ENCODE measurements at regions not wholly inside any gene's neighbourhood (a gene's known extent, or its start where the extent isn't known, plus 50 kb on each side); places are given as distances from the start of the nearest gene placed in this dataset.

DNA sequence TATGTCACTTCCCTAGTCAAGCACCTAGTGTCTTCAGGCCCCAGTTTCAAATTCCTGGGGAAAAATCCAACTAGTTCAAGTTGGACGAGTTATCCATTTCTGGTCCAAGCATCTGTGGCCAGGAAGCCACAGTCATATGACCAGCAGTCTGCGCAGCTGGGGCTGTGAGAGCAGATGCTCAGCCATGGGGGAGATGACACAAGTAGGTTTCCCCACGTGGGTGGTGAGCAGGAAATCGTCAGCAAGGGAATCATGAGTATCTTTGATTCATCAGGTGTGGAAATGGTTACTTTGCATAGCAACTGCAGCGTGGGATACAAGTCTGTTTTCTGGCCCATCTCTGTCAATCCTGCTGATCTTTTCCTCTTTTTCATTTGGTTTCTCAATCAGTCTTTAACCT is 185.3 kb downstream of the C11orf91 start:
- peak; percentile 18 for DNase-seq (ENCODE audit: low read depth, low spot score)
- TF ChIP-seq, protein P1, sequence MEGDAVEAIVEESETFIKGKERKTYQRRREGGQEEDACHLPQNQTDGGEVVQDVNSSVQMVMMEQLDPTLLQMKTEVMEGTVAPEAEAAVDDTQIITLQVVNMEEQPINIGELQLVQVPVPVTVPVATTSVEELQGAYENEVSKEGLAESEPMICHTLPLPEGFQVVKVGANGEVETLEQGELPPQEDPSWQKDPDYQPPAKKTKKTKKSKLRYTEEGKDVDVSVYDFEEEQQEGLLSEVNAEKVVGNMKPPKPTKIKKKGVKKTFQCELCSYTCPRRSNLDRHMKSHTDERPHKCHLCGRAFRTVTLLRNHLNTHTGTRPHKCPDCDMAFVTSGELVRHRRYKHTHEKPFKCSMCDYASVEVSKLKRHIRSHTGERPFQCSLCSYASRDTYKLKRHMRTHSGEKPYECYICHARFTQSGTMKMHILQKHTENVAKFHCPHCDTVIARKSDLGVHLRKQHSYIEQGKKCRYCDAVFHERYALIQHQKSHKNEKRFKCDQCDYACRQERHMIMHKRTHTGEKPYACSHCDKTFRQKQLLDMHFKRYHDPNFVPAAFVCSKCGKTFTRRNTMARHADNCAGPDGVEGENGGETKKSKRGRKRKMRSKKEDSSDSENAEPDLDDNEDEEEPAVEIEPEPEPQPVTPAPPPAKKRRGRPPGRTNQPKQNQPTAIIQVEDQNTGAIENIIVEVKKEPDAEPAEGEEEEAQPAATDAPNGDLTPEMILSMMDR (IDR thresholded peaks at IDR 0.05; ENCODE audit: low read depth, low read length), result no peak
- H3K4me3 ChIP-seq (ENCODE audit: low read depth, low read length), result no peak overlapping the region
- in situ Hi-C loops (cut with HindIII; ENCODE audit: low sequenced_read_pairs), result no loop called here

DNA sequence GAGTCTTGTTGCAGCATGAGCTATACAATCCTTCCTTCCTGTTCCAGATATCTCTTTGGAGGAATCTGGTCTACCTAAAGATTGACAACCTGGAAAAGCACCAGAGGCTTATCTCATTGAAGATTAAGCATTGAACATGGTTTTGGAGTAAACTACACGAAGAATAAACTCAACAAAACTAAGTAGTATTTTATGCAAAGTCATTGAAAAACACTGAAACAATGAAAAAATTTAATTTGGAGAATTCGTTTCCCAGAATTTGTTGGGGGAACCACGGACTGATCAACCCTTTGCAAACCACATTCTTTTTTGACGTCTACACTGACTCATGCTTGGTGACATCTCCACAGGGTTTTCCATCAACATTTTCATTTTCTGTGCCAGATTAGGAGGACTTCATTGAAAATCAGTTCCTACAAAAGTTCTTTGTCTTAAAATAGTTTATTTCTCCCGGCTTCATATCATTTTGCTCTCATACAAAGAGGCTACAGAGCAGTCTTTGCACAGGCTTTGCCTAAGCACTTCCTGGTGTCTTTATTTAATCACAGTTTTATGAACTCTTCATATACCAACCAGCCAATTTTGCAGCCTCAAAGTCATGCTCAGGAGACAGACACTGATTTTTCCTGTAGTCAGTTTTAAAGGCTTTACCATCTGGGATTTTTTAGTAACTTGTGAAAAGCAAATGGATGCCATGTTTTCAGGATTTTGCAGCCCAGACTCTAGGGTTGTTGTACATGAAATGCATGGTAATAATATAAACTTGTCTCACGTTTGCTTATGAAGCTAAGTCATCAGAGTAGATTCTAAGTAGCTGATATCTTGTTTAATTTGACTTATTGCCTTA is 186.3 kb downstream of the C11orf91 start:
- in situ Hi-C loops (cut with HindIII; ENCODE audit: low sequenced_read_pairs), result no loop called here
- TF ChIP-seq, protein P1 (IDR thresholded peaks at IDR 0.05; ENCODE audit: low read depth, low read length), result no peak
- DNase-seq (ENCODE audit: low read depth, low spot score), result no peak
- H3K4me3 ChIP-seq (ENCODE audit: low read depth, low read length), result no peak overlapping the region

DNA sequence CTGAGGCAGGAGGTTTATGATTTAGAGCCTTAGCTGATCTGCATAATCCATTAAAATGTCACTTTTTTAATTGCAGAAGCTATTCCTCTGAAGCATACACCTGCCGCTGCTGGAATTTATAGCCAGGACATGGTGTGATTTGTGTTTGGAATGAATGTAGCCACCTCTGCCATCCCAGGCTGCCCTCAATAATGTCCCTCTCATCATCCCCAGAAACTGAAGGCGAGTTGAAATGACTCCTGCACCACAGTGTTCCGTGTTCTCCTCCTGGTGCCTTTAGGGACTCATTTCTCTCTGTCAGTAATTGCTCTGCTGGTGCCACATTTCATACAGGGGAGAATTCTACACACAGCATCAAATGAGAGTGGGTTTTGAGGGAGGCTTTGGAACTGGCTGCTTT is 191.0 kb downstream of the C11orf91 start:
- no peak for DNase-seq (ENCODE audit: low read depth, low spot score)
- H3K4me3 ChIP-seq (ENCODE audit: low read depth, low read length), result no peak overlapping the region
- TF ChIP-seq, protein P1 (IDR thresholded peaks at IDR 0.05; ENCODE audit: low read depth, low read length), result no peak
- in situ Hi-C loops (cut with HindIII; ENCODE audit: low sequenced_read_pairs), result no loop called here

DNA sequence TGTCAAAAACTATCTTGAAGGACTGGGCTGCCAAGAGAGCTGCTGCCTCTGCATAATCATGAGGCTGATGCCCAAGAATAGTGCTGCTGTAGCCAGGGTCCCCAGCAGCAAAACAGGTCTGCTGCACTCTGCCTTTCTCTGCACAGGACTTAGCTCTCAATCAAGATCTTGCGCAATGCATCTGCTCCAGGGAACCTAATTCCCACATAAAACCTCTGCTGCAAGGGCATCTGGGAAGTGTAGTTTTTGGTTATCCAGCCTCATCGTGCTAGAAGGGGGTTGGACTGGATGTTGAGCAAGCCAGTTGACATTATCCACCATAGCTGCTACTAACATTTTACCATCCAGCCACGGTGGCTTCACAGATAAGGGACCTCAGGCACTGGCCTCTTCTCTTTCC is 192.7 kb downstream of the C11orf91 start:
- DNase-seq (ENCODE audit: low read depth, low spot score), result no peak
- TF ChIP-seq, protein P1 (IDR thresholded peaks at IDR 0.05; ENCODE audit: low read depth, low read length), result no peak
- in situ Hi-C loops (cut with HindIII; ENCODE audit: low sequenced_read_pairs), result no loop called here
- no peak overlapping the region for H3K4me3 ChIP-seq (ENCODE audit: low read depth, low read length)

DNA sequence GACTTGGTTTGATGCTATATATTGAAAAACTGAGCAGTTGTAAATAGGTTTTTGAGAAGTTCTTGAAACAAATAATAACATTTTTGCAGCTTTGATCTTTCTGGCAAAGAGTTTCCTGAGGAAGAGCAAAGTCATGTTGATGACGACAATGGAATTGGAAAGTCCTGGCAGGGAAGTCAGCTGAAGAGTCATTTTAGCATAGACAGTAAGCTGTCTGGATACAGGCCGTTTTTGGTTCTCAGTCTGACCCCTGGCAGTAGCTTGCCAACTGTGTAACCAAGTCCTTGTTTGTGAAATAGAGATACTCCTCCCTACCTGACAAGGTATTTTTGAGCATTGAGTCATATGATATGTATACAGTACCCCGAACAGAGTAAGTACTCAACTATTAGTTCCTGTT is 193.3 kb downstream of the C11orf91 start:
- TF ChIP-seq, protein P1 (IDR thresholded peaks at IDR 0.05; ENCODE audit: low read depth, low read length), result no peak
- DNase-seq (ENCODE audit: low read depth, low spot score), result no peak
- in situ Hi-C loops (cut with HindIII; ENCODE audit: low sequenced_read_pairs), result no loop called here
- no peak overlapping the region for H3K4me3 ChIP-seq (ENCODE audit: low read depth, low read length)

DNA sequence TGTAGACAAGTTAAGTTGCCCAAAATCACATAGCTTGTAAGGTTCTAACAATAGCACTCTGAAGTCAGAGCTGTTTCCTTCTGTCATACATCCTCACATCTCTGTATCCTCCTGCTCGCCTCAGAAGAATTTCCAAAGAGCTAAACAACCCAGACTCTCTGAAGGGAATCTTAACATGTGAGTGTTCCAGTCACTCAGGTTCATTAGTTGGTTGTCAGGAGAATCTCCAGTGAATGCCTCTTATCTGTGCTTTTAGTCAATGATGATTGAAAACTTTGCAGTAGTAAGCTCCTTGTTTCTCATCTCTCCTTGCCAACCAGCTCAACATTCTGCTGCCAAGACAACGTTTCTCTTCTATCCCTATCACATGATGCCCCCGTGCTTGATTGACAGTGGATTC is 195.5 kb downstream of the C11orf91 start:
- no peak overlapping the region for H3K4me3 ChIP-seq (ENCODE audit: low read depth, low read length)
- in situ Hi-C loops (cut with HindIII; ENCODE audit: low sequenced_read_pairs), result no loop called here
- DNase-seq (ENCODE audit: low read depth, low spot score), result no peak
- TF ChIP-seq, protein P1 (IDR thresholded peaks at IDR 0.05; ENCODE audit: low read depth, low read length), result no peak
